ENCODE measurements at regions not wholly inside any gene's neighbourhood (a gene's known extent, or its start where the extent isn't known, plus 50 kb on each side); places are given as distances from the start of the nearest gene placed in this dataset.
"Not testable (repeated sequence)": the region's sequence is repeated elsewhere in the genome, so short reads cannot be mapped to it uniquely, and the experiment has no call there.

GRCh38 chr2:146415291-146415690, 1429.5 kb upstream of the ACVR2A start:
- H3K27me3 ChIP-seq: no peaks in the 10 kb centered on the region
- H3K36me3 ChIP-seq: no peaks in the 10 kb centered on the region
- no peak overlapping the region for H3K4me3 ChIP-seq
- H3K27ac ChIP-seq: no peak overlapping the region
- H3K9me3 ChIP-seq: no peaks in the 10 kb centered on the region
- 75 to 77% methylated on average over 1 to 2 of the region's 2 CpGs for WGBS, 2 donors (ENCODE audit: low coverage in 1 of 2)
- H3K4me1 ChIP-seq: no peaks in the 10 kb centered on the region
- ATAC-seq: no peak
- TF ChIP-seq POLR2A (IDR thresholded peaks at IDR 0.05): no peak
- no peak for TF ChIP-seq EP300 (IDR thresholded peaks at IDR 0.05)
- no peak for TF ChIP-seq CTCF (IDR thresholded peaks at IDR 0.05)
- TF ChIP-seq POLR2AphosphoS5 (IDR thresholded peaks at IDR 0.05): no peak

- ATAC-seq: no peak
- H3K27ac ChIP-seq: no peak overlapping the region
- no peaks in the 10 kb centered on the region for H3K4me1 ChIP-seq
- H3K4me3 ChIP-seq: no peak overlapping the region
- H3K36me3 ChIP-seq: no peaks in the 10 kb centered on the region
- TF ChIP-seq CTCF (IDR thresholded peaks at IDR 0.05) (no peak), EP300 (IDR thresholded peaks at IDR 0.05) (no peak), POLR2AphosphoS5 (IDR thresholded peaks at IDR 0.05) (no peak), POLR2A (IDR thresholded peaks at IDR 0.05) (no peak)
- WGBS, 2 donors (ENCODE audit: low coverage in 1 of 2): 71 to 76% methylated on average over 5 of the region's 5 CpGs
- no peaks in the 10 kb centered on the region for H3K9me3 ChIP-seq
- no peaks in the 10 kb centered on the region for H3K27me3 ChIP-seq
Measured at GRCh38 chr2:146414456-146414855, 1430.4 kb upstream of the ACVR2A start.

GRCh38 chr2:146413086-146413610, 1431.7 kb upstream of the ACVR2A start:
- Histone ChIP-seq H3K4me1 (no peaks in the 10 kb centered on the region), H3K9me3 (no peaks in the 10 kb centered on the region), H3K27me3 (no peaks in the 10 kb centered on the region), H3K27ac (no peak overlapping the region), H3K36me3 (no peaks in the 10 kb centered on the region), H3K4me3 (no peak overlapping the region)
- no peak for ATAC-seq
- WGBS, 2 donors (ENCODE audit: low coverage in 1 of 2): 93 to 97% methylated on average over 4 to 6 of the region's 22 CpGs
- TF ChIP-seq POLR2A (IDR thresholded peaks at IDR 0.05): no peak
- TF ChIP-seq POLR2AphosphoS5 (IDR thresholded peaks at IDR 0.05): no peak
- TF ChIP-seq EP300 (IDR thresholded peaks at IDR 0.05): no peak
- TF ChIP-seq CTCF (IDR thresholded peaks at IDR 0.05): no peak

- no peak for TF ChIP-seq EP300 (IDR thresholded peaks at IDR 0.05)
- no peak for TF ChIP-seq POLR2AphosphoS5 (IDR thresholded peaks at IDR 0.05)
- no peak for TF ChIP-seq CTCF (IDR thresholded peaks at IDR 0.05)
- TF ChIP-seq POLR2A (IDR thresholded peaks at IDR 0.05): no peak
- no peak for ATAC-seq
- no peaks in the 10 kb centered on the region for H3K36me3 ChIP-seq
- H3K27me3 ChIP-seq: no peaks in the 10 kb centered on the region
- no peak overlapping the region for H3K4me3 ChIP-seq
- H3K4me1 ChIP-seq: no peaks in the 10 kb centered on the region
- WGBS, 2 donors (ENCODE audit: low coverage in 1 of 2): 63 to 74% methylated on average over 1 to 5 of the region's 8 CpGs
- H3K9me3 ChIP-seq: no peaks in the 10 kb centered on the region
- H3K27ac ChIP-seq: no peak overlapping the region
Measured at GRCh38 chr2:146412625-146413024, 1432.2 kb upstream of the ACVR2A start.

- H3K4me1 ChIP-seq, ATAC-seq, H3K27me3 ChIP-seq, H3K27ac ChIP-seq, H3K9me3 ChIP-seq, H3K36me3 ChIP-seq, H3K4me3 ChIP-seq: not testable (repeated sequence)
- 59 to 83% methylated on average over 1 to 3 of the region's 30 CpGs for WGBS, 2 donors (ENCODE audit: low coverage in 1 of 2)
Measured at GRCh38 chr2:146405402-146406309, 1439.2 kb upstream of the ACVR2A start.

- H3K9me3 ChIP-seq: not testable (repeated sequence)
- no CpG with 5 or more reads among the region's 28 CpGs for WGBS, 2 donors (ENCODE audit: low coverage in 1 of 2)
Measured at GRCh38 chr2:146403546-146404160, 1441.2 kb upstream of the ACVR2A start.

More at GRCh38 chr2:146403546-146404160, 1441.2 kb upstream of the ACVR2A start:
- not testable (repeated sequence) for ATAC-seq, H3K27me3 ChIP-seq, H3K27ac ChIP-seq, H3K36me3 ChIP-seq, H3K4me1 ChIP-seq, H3K4me3 ChIP-seq
